IPS-NIHi11 (cell line): ENCODE measurements at regions not wholly inside any gene's neighbourhood (a gene's known extent, or its start where the extent isn't known, plus 50 kb on each side); places are given as distances from the start of the nearest gene placed in this dataset.
"Not testable (repeated sequence)": the region's sequence is repeated elsewhere in the genome, so short reads cannot be mapped to it uniquely, and the experiment has no call there.

Experiments
- DNase-seq: peaks from one replicate; pipeline ENCODE4 v3.0.0; 2012; ENCODE audit warnings: mixed read lengths, low spot score

DNA sequence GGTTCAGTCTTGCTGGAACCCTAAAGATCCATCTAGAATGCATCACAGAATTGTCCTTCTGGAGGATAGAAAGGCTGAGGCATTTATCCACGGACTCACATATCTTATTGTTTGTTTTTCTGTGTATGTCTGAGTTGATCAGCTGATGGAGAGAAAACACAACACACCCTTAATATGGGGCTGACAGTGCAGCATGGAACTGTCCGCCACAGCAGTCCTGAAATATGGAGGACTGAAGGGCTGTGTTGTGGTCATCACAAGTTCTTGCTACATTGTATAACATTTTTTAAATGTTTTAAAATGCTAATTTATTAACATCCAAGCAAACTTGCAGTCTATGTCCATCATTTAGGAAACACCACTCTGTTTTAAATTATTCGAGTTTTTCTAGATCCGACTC lies 448.9 kb upstream of the ERCC4 start:
- peak; percentile 26 for DNase-seq

DNA sequence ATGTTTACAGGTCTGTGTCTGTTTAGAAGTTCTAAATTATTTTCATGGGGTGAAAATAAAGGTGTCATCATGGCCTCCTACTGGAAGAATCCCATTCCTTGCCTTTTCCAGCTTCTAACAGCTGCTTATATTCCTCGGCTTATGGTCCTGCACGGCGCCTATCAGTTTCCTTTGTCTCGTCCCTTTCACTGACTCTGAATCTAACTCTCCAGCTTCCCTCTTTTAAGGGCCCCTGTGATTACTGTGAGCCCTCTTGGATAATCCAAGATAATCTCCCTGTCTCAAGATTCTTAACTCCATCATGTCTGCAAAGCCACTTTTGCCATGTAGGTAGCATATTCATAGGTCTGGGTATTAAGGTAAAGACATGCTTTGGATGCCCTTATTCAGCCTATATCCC lies 441.0 kb upstream of the ERCC4 start:
- DNase-seq = no peak

DNA sequence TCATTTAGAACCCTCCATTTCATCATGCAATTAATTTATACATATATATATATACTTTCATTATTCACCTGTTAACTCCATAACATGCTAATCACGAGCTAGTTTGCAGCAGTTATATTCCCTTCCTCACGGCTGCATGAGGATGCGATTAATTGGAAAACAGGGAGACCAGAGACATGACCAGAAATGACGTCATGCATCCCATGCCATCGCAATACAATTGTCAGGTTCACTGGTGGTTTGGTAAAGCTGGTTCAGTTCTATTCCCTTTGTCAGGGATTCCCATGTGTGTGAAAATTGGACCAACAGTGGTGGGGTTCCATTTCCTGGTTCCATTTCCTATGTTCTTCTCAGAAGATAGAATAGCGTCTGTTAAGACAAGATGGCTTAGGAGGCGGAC lies 440.4 kb upstream of the ERCC4 start:
- DNase-seq = no peak

DNA sequence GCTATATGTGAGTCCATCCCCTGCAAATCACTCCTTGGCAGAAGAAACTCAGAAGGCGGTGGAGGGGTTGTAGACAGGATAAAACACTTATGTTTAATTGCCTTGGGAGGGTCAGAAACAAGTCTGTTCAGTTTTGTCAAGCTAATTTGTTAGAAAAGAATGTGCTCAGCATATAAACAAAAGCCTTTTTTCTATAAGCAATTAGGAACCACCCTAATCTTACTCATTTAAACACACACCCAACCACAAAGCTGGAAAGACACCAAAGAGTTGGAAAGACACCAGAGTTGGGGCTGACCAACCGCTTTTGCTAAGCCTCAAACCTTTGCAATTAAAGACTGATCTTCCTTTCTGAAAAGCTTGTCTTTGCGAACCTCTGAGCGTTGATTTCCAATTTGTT lies 439.2 kb upstream of the ERCC4 start:
- DNase-seq = no peak

DNA sequence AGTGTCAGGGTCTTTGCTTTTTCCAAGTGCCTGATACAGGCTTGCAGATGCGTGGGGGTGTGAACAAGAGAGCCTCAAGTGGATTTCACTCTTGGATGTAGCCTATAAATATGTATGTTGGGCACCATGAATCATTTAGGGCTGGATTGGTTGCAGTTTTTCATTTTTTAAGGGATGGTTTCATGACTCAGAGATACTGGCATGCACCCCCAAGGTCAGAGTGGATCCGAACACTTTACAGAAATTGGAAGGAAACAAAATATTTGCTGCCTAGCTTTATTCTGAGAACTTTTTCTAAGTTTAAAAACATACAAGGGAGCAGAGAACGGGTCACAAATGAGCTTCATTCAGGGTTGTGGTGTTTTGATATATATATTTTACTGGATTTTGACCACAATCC lies 436.8 kb upstream of the ERCC4 start:
- DNase-seq = no peak

DNA sequence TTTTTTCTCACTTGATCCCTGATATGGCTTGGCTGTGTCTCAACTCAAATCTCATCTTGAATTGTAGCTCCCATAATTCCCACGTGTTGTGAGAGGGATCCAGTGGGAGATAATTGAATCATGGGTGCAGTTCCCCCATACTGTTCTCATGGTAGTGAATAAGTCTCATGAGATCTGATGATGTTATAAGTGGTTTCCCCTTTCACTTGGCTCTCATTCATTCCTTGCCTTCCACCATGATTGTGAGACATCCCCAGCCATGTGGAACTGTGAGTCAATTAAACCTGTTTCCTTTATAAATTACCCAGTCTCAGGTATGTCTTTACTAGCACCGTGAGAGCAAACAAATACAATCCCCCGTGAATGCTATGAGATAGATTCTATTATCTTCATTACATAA lies 430.5 kb upstream of the ERCC4 start:
- DNase-seq = not testable (repeated sequence)

DNA sequence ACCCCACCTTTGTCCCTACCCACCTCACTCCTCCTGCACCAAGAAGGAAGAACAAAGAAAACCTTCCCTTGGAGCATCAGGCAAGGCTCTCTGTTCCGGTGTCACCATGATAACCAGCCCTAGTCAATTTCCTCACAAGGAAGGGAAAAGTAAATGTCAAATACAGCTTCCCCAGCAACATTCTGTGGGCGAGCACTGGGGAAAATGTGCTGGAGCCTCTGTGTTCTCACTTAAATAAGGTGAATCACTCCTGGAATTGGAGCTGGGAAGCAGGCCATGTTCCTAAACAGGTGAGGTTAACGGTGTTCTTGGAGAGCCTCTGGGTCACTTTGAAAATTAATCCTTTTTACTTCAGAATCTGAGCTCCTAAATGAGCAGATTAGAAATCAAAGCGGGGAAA lies 427.9 kb upstream of the ERCC4 start:
- no peak for DNase-seq

DNA sequence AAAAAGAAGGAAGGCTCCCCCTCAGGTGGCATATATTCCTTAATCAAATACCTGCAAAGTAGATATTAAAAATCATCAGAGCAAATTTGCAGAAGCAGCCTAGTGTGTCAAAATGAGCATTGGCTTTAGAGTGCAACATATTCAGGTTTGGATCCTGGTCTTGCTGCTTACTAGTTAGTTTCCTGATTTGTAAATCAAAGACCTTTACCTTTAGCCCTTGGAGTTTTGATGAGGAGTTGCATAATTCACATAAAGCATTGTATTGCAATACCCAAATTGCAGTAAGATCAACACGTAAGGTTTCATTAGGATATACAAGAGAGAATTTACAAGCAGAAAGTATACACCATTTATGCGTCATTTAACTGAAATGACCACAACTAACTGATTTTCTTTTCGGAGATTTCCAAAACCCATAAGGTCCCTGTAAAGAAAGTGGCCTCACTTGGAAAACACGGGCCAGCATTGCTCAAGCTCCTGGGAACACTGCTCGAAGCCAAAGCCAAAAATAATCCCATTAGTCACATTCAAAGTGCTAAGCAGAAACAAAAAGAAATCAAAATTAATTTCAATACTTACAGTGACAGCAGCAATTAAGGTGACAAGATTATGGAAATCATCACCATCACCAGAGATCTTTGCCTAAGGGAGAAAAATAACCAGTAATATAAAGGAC lies 415.9 kb upstream of the ERCC4 start:
- DNase-seq = no peak

DNA sequence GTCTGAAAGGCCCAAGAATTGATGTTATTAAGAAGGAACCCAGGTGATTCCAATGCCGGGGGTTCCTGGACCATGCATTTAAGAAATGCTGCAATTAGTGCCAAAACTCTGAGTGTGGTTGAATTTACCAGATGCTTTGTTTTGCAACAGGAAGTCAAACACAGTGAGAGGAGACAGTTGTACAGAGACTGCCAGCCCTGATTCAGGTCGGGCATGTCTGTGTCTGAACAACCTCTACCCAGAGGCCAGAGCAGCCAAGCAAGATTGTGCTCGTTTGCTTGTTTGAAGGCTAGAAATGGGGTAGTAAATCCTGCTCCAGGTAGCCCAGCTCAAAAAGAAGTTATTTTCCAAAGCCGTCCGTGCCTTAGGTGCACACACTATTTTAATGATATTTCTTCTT lies 412.4 kb upstream of the ERCC4 start:
- no peak for DNase-seq

DNA sequence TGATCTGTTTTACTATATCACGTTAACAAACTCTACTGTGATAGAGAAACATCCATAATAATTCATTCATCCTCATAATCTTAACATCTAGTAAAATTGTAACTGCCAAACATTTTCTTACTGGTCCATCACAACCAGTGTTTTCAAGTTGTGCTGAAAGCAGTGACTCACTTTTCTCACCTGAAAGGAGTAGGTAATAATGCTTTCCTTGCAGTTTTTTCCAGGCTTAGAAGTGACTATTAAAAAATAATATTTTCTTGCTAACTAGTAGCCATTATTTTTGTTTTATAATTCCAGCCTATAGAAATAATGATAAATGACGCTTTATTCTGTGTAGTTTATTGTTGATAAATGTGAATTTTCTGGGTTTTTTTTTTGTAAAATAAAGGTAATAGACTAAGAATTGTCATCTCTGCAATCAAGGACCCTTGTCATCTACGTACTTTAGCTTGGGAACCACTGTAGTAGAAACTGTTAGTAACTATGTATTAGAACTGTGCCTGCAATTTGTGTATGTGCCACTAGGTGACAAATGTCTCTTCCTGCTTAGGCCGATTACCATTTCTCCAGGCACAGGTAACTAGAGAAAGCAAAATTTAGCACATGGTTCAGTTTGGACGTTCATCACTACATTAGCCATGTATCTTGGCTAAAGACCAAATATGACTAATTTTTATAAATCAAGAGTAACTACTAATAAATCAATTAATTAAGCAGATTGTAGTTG lies 409.4 kb upstream of the ERCC4 start:
- peak; percentile 23 for DNase-seq

DNA sequence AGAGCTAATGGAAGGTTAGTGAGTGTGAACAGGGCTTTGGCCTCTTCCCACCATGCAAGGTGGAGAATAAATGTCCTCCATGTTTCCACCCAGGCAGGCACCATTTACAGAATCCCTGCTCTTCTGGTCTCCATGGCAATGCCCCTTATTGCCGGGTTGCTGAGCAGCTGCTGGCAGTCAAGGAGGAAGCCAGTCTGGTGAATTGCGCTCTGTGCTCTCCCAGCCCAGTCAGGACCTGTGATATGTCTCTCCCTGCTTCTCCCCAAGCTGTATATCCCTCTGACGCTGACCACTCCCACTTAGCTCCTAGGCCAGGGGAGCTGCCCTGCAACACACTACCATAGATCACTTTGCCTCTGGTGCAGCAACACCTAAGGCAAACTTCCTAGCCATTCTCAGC lies 402.1 kb upstream of the ERCC4 start:
- DNase-seq = no peak

DNA sequence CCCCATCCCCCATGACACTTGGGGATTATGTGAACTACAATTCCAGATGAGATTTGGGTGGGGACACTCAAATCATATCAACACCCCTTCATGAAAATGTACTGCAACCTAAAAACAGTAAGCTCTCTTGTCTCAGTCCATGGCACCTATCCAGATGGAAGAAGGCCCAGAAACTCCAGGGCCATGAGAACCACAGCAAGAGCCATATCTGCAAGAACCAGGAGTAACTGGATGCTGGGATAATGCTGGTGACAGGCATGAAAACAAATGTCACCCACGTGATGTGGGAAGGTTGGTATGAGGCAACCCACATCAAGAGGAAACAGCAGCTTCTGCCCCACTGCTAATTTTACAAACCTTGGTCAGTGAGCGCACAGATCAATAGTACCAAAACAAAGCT lies 400.1 kb upstream of the ERCC4 start:
- DNase-seq = no peak

DNA sequence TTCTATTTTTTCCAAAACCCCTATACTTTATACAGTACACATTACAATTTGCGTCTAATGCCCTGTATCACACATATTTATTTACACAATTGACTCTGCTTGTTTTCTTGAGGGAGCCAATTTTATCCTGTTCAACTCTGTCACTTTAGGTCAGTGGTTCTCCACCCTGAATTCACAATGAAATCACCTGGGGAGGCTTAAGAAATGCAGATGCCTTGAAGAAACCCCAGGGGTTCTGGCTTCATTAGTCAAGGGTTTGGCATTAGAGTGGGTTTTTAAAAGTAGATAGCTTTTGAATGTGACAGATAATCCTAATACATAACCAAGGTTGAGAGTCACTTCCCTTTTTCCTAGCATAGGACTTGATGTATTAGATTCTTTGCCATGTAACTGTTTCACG lies 398.6 kb upstream of the ERCC4 start:
- DNase-seq = no peak

DNA sequence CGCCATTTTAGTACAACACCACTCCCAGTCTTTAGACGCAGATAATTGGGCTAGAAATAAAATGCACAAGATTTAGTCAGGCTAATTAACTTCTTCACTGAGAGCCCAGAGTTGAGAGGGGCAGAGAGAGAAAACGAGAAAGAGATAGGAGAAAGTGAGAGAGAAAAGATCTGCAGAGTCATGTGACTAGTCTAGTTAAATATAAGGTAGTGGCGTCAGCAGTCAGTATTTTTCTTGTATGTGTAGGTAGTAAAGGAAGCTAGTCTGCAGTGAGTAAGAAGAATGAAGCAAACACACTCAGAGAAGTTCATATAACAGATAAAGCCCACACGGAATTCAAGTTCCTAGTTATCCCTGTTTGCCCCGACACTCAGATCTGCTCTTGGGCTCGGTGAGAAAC lies 392.6 kb upstream of the ERCC4 start:
- no peak for DNase-seq

DNA sequence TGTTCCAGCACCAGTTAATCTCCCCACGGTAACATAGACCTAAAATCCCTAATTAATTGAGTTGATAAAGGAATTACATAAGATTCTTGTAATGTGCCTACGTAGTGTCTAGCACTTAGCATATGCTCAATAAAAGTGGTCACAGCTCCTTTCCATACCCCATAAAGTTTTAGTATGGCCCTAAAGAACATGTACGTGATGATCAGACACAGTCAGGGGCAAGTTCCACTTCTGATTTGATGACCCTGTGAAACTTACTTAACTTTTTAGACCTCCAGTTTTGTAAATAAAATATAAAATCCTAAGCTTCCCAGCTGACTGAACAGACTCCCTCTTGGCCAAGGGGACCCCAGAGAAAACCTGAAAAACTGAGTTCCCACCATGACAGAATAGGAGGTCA lies 391.3 kb upstream of the ERCC4 start:
- DNase-seq = no peak

DNA sequence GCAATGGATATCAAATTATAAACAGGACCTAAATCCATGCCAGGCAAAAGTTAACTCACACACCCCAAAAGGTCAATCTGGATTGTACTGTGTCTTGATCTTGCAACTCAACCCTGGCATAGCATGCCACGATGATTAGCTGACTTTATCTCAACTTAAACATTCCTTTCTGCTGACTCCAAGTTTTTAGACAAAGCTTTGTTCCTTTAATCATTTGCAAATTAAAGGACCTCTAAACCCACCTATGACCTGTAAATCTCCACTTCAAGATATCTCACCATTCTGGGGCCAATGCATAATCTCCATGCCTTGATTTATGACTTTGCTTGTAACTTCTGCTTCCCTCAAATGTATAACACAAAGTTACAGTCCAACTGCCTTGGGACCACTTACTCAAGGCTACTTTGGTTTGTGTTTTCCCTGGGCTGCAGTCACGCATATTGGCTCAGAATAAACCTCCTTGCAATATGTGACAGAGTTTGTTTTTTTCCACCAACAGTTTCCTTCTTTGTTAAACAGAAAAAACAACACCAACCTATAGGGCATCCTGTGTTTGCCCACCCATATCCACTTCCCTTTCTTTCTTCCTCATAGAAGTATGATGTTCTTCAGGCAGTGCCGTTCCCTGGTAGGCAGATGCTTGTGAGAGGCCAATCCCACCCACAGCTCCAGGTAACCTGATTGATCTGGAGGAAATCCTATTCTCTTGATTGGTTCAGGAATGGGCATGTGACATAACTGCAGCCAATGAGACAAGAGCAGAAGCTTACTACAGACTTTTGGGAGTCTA lies 390.6 kb upstream of the ERCC4 start:
- no peak for DNase-seq

DNA sequence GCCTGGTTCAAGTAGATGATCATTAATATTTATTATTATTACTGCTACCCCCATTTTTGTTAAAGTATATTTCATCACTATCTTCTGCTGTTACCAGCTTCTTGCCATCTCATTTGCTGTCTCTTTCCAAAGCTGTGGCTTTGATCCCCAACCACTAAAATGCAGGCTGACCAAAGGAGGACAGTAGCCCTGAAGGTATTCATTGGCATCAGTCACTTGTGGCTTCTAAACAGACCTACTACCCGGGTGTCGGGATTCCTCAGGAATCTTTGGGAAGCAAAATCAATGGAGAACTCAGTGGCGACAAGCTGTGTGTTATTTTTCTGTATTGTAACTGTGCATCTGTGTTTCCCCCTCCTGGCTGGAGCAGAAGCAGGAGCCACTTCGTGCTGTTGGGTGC lies 379.2 kb upstream of the ERCC4 start:
- DNase-seq = no peak

DNA sequence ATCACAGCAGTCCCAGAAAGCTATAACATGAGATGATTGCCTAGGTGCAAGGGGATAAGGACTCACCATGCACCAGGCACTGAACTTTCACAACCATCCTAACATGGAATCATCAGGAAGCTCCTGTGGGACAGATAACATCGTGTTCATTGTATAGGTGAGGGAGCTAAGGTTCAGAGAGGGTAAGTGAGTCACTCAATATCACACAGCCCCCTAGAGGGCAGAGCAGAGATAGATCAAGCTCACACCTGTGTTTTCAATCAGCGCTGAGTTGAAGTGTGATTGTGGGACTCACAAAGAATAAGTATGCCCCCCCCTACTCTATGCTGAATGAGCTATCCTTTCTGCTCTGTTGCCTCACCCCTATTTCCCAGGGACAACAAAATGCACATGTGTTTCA lies 377.7 kb upstream of the ERCC4 start:
- DNase-seq = no peak

DNA sequence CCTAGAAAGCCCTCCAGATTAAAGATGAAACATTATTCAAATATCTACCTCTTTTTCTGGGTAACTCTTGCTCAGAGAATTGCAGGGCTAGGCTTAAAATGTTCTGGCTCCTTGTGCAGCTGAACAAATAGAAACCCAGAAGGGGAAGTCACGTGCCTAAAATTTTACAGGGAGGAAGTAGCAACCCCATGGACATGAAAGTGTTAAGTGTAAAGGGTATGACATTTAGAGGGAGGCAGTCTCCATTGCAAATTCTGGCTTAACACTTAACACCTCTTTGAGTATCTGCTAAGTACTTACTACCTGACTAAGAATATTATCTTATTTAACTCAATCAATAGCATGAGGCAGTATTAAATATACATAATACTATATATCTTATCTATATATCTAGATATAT lies 376.1 kb upstream of the ERCC4 start:
- DNase-seq = no peak

DNA sequence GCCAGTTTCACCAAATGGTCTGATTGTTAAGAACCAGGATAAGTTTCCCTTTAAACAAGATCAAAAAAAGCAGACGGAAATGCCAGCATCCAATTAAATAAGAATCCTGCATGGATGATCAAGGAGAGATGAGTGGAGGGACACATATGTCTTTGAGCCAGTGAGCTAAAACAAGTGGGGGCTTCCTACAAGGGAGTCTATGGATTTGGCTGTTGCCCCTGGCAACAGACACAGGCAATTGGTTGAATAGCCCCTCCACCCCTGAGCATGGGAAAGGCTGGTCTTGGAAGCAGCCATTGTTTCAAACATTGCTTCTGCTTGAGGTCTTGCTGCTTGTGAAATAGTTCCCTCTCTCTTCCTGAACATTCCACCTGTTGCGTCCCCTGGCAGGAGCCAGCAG lies 374.7 kb upstream of the ERCC4 start:
- no peak for DNase-seq

DNA sequence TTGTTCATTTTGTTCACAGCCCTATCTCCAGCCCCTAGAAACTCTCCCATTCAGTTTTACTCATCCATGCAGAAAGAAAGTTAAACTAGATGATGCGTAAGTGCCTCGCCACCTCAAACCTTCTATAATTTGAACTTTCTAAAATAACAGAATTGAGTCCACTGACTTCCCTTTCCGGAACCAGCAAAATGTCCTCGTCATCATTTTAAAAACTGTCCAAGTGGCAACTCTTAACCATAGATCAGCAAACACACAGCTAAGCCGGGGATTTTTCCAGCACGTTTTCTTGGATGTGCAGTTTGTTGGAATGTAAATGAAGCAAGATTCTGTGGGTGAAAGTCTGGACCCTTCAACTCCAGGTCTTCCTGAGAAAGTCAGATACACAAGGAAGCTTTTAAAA lies 369.7 kb upstream of the ERCC4 start:
- DNase-seq = no peak

DNA sequence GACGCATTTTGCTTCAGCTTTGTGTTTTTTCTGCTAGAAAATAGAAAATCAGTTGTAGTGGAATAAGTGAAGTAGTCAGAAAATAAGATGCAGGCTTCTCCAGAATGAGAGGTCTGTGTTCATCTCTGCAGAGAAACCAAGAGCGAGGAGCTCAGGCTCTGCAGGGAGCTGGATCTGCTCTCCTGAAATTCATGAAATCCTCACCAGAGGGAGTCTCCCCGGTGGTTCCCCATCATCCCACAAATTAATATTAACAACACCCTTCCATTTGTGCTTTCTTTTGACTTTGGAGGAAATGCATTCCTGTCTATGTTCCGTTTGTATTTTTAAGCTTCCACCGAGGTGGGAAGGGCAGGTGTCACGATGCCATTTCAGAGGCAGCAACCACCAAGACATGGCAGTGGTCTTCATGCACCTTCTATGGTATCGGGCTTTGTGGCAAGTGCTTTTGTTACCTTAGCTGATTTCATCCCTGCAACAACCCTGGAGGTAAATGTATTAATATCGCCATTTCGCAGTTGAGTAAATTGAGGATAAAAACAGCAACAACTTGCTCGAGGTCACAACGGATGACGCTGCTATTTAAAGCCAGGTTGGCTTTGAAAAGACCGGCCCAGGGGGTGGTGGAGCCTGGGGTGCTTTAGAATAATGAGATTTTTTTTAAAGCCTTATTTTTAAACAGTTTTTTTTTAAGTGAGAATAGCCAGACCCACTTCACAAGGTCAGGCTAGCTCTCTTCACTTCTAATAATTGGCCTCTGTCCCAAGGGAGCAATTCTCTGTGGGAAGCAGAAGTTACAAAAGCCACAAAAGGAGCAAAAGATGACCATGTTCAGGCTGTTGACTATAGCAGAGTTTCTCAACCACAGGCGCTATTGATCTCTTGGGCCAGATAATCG lies 367.6 kb upstream of the ERCC4 start:
- DNase-seq = no peak

DNA sequence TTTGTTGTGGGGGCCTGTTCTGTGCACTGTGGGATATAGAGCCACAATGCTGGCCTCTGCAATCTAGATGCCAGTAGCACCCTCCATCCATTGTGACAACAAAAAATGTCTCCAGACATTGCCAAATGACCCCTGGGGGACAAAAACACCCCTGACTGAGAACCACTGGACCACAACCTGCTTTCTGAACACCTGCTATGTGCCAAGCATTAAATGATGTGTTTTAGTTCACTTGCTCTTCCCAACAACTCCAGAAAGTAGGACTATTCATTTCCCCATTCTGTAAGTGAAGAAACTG lies 367.0 kb upstream of the ERCC4 start:
- no peak for DNase-seq
